ENCODE measurements at regions not wholly inside any gene's neighbourhood (a gene's known extent, or its start where the extent isn't known, plus 50 kb on each side); places are given as distances from the start of the nearest gene placed in this dataset.

DNA sequence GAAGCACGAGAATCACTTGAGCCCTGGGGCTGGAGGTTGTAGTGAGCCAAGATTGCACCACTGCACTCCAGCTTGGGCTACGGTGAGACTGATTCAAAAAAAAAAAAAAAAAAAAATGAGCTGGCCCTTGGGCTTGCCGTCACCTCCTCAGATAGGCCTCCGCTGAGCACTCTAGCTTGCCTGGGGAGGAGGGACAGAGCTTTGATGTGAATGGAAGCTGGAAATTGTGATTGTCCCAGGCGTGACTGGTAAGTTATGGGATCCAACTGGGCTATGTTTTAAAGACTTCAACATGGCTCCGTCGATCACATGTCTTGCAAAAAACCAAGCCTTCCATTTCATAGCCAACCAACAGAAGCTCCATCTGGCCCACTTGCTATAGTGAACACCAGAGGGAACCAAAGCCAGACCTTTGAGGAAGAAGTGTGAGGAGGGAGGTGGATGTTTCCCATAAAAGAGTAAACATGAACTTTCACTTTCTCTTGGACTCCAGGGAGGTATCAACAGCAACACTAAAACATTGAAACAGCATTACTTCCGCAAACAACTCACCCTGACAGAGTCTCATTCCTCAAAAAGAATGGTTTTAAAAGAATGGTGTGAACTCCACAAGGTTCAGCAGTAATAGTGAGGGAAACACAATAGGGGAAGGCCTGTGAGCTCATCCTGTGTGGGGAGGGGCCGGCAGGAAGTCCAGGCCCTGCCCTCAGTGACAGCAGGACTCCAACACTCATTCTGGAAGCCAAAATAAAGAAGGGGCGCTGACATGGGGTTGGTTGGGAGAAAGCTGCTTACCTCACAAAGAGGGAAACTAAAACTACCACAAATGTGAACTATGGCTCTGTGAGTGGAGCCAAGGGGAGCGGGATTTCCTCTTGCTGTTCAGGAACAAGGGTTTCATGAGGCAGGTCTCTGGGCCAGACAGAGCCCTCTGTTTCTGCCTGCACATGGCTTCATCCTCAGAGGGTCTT is 59.2 kb upstream of the IL12A start:
- peak in 2 of 4 donors; percentile 26 to 36 for DNase-seq (ENCODE audit: low read depth in 4 of 4, low spot score in 3 of 4)

- no peak for DNase-seq (ENCODE audit: low read depth in 4 of 4, low spot score in 3 of 4)
These were observed 54.4 kb upstream of the IL12A start for GRCh38 chr3:159934216-159934615.

DNA sequence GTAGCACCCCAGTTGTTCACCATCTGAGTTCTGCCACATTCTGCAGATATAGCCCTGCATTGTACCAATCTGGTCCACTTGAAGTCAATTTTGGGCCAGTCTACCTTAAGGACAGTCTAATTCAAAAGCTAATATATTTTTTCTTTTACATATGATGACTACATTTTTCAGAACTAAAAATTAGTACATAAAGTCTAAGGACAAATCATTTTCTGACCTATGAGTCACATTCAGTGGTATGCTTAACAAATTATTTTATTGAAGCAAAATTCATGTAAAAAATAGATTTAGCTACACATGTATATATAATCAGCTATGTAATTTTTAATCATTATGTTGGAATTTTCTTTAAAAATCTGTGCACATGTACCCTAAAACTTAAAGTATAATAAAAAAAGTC is 52.1 kb upstream of the IL12A start:
- no peak for DNase-seq (ENCODE audit: low read depth in 4 of 4, low spot score in 3 of 4)

GRCh38 chr3:159937561-159938166 is 51.0 kb upstream of the IL12A start:
- DNase-seq (ENCODE audit: low read depth in 4 of 4, low spot score in 3 of 4): no peak

DNA sequence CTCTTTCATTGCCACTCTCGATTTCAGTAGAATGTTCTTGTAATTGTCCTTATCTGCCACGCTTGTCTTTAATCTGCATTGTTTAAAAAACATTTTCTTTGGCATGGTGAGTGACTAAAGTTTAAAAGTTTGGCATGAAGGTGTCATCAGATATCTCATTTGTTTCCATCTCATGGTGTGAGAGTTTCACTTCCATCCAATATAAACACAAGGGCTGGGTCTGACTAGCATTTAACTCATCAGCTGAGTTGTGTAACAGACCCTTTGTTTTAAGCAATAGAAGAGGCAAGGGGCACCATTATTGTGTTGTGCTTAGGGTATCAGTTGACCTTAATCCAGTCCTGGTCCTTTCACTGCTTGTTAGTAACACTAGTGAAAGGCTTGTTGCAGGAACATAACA is 49.9 kb upstream of the IL12A start:
- DNase-seq (ENCODE audit: low read depth in 4 of 4, low spot score in 3 of 4): no peak

All from right renal pelvis (tissue), 4 donors.